ENCODE measurements at regions not wholly inside any gene's neighbourhood (a gene's known extent, or its start where the extent isn't known, plus 50 kb on each side); places are given as distances from the start of the nearest gene placed in this dataset.

DNA sequence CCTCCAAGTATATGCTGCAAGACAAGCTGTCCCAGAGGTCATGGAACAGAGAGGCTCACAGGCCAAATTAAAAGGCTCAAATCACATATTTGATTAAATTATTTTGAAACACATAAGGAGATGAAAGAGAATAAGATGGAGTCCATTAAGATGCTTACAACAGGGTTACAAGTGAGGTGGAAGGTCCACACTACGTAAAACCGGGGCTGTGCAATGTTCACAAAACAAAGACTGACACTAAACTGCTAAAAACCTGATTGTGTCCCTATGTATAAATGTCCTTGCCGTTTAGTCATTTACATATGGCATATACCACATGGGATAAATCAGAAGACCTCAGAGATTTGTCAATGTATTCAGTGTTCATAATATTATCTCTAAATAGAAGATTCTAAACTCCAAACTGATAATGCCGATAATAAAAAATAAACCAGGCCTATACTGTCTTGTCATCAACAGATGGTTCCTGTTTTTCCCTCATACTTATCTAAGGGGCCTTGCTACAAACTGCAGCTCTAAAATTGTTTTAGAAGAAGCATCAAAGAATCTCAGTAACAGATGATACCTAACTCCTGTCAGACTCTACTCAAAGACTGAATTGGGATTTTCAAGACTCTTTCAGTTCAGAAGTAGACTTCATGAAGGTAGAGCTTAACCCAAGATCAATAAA, 51.8 kb upstream of the RIPOR2 start:
- no peak for DNase-seq (ENCODE audit: low read depth)

DNA sequence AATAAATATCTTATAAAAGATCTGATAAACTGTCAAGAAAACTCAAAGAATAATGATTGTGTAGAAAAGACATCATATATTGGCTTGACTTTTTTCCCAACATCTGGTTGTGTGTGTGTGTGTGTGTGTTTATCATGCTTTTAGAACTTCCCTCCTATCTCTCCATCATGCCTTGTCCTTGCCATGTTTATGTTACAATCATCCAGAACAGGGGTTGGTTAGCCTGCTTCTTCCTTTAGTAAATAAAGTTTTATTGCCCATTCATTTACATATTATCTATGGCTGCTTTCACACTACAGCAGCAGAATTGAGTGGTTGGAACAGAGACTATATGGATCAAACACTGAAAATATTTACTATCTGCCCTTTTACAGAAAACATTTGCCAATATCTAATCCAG, 52.8 kb upstream of the RIPOR2 start:
- DNase-seq (ENCODE audit: low read depth), result no peak

DNA sequence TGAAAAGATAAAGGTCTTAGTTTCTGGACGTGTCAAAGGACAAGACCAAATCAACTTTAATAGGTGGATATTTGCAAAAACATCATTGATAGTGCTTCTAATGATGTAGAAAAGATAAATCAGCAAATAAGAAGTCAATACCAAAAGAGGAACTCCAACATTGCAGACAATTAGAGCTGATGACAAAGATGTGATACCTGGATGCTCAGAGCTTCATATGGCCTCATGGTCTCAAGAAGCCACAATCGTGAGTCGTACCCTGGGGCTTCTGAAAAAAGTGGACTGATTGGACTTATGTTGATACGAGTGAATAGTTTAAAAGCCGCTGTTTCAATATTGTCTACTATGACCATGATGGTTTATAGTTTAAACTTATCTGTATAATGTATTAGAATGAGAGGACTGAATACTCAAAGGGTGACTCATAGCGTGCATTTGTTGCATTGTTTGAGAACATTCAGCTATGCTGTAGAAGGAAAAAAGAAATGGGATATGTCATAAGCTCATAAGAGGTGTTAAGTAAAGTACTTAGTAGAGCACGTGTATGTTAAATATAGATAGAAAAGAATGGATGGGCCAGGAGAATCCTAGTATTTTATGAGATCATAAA, 54.6 kb upstream of the RIPOR2 start:
- DNase-seq (ENCODE audit: low read depth), result no peak

DNA sequence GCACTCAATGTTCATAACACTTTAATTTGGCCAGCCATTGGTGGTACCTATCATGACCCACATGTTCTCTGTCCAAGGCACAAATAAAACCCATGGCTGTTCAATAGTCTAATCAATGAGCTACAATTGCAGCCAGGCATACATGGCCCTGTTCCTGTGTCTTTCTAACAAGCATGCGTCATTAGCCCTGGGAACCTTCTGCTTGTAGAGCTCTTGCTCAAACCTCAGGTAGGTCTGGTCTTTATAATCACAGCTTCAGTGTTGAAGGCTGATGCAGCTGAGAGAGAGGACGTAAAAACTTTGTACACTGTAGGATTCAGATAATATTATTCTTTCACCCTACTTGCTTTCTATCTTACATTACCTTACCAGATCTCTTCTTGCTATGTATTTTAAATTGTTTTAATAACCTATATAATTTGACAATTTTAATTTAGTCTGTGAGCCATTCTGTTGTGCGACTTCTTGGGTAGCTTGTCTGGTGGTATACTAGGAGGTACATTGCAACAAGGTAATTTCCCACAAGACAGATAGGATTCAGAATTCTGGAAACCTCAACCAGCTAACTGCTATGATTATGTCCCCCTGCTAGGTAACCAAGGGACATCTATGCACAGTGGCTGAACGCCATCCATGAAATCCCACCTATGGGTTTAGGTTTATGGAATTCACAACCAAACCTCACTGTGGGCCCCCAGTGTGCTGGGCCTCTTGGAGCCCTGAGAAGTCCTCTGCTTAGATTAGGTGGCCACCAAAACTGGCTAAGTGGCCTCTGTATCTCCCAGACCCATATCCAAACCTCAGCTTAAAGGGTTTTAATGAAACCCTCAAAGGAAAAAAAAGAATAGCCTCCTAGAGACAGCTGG, 55.4 kb upstream of the RIPOR2 start:
- no peak for DNase-seq (ENCODE audit: low read depth)

DNA sequence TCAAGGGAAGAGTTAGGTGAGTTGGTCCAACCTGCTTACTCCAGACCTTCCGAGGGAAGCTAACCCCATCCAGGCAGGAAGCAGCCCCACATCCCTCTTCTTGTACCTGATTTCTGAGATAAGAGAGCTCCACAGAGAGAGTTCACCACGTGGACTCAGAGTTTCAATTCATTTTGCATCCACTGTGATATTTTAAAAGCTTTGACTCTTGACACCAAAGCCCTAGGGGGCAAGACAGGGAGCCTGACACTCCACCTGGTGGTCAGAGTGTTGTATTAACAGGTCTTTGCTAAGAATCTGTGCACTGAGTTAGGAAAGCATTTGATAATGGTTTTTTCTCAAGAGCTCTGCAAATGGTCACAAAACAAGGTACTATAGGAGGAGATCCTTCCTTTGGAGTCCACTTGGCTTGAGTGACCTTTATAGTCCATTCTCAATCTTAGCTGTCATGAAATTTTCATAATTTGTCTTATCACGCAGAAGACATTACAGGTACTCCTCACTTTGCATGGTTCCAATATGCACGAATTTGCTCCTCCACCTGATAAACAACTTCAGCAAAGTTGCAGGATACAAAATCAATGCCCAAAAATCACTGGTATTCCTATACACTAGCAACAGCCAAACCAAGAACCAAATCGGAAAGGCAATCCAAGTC, 56.2 kb upstream of the RIPOR2 start:
- peak; percentile 46 for DNase-seq (ENCODE audit: low read depth)

DNA sequence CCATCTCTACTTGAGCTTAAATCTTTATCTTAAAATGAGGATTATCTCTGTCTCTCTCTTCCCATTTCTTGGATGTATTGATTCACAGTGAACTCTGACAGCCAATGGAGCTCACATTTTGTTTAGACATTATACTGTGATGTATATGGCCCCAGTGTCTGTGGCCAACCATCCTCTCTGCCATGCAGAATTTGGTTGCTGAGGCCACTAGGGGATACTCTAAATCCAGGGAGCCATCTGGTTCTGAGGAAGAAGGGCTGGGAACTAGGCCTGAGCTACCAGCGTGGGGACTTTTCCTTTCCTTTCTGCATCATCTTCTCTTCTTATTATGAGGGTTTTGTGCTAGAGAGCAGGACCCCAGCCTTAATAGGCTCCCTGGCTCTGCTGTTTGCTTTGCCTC, 59.1 kb upstream of the RIPOR2 start:
- DNase-seq (ENCODE audit: low read depth), result no peak

DNA sequence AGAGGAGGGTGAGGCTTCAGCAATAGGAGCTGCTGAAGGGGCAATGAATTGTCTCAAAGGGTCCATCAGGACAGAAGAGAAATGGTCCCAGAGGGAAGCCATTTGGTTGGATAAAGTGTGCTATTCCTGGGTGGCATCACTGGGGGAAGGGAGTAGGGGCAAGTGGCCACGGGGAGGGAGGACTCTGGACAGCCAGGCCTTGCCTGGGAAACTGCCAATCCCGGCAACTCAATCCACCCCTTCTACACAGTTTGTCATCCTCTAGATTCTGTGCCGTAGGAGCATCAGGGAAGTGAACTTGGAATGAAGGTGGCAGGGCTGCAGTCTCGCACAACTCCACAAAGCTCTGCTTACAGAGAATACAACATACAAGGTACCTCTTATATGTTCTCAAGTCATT, 59.5 kb upstream of the RIPOR2 start:
- no peak for DNase-seq (ENCODE audit: low read depth)

DNA sequence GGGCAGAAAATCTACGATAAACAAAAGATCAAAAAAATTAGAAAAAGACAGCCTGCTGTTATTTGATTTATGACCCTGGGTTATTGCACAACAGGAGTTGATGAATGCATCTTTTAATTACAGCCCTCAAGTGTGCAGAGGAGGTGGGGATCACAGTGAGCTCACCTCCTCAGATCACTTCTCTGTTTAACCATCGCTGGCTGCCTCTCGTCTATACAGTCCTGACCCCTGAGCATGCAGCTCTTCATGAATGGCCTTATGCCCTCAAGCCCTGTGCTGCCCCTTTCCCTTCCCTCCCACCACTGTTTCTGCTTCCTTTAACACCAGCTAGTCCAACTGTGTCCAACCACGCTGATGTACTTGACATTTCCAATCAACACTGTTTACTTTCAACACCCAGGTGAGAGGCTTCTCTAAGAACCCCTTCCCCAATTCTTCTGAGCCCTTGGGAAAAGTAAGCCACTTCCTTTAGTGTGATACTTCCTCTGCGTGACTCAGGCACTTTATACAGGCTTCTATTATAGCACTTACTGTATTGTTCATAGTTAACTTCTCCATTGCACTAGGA, 60.6 kb upstream of the RIPOR2 start:
- DNase-seq (ENCODE audit: low read depth), result no peak

DNA sequence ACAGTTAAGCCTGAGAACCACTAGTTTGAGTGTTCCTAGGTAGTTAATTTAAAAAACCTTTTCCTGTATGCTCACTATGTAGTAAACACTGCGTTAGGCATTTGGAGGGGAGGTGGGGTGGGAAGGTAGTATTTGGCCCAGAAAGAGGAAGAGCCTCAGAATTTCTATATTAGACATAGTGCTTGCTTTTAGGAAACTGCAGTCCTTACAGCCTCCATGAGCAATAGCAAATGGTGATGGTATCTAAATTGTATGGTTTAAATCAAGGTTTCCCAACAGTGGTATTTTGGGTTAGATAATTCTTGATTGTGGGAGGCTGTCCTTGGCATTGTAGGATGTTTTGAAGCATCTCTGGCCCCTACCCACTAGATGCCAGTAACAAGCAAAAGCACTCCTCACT, 61.5 kb upstream of the RIPOR2 start:
- no peak for DNase-seq (ENCODE audit: low read depth)

DNA sequence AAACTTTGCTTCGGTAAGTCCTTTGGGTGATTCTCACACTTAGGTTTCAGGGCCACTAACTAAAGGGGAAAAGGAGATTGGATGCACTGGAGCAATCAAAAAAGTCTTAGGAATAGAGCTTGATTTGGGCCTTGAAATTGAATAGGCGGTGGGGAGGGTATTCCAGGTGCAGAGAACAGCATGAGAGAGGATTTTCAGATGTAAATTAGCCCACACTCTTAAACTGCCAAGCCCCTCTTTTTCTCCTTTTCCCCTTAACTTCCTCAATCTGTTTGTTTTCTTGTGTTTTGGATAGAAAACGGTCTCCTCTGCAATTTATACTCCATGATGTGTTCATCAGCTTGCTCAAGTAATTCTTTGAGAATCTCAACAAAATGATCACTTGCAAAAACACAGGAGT, 62.1 kb upstream of the RIPOR2 start:
- no peak for DNase-seq (ENCODE audit: low read depth)

DNA sequence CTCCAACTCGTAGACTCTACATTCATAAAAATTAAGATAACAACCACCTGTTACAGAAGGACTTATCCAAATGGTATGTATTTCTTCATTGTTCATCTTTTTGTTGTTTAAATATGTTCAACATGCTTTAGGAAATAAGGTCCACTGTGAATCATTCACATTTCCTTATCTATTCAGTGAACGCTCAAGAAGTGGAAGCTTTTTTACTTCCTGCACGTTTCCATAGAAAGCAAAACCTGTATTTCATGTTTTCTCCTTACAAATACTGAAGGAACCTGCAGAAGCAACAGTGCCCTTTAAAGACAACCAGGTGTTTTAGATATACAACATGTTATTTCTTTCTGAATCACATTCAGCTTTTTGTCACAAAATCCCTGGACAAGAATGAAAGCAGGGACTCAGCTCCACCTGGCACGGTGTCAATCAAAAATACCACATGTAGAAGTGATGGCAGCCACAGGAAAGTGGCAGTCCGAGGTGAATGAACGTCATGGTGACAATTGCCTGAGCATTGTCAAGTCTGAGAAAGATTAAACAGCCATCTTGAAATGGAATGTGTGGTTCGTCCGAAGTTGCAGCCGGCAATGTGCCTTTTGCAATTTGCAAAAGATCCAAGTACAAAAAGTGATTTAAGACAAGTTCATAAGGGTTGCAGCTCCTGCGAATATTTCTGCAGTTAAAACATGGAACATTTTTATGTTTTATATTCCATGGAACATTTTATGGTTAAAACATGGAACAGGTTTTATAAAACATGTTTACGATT, 66.7 kb upstream of the RIPOR2 start:
- no peak for DNase-seq (ENCODE audit: low read depth)

DNA sequence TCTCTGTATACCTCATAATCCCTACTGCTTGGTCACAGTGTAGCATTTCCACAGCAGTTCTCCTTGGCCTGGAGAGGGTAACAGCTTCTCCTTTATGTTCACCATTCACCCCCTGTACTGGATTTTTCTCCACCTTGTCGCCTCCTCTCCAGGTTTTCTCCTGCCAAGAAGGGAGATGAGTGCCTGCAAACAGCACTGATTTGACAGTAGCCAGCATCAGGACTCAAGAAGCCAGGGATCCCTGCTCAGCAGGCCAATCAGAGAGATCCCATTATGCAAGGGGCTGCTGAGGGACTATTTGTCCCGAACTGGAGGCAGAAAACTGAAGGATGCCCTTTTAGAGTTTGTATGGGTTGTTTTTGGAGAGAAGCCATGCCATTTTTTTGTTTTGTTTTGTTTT, 68.6 kb upstream of the RIPOR2 start:
- DNase-seq (ENCODE audit: low read depth), result no peak

DNA sequence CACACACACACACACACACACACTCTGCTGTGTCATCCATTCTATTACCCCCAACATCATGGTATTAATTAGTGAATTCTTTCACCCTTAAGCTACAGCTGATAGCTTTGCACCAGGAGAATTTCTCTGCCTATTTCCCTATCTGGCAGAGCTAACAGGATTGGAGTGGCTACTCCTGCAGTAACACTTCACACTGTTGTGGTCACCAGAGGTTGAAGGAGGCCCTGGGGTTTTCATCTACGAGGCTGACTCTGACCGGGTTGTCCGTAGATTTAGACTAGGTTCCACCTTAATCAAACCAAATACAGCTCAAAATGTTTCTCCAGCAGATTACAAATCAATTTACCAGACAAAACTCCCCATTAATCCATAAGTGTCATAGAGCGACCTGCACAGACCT, 69.2 kb upstream of the RIPOR2 start:
- no peak for DNase-seq (ENCODE audit: low read depth)

DNA sequence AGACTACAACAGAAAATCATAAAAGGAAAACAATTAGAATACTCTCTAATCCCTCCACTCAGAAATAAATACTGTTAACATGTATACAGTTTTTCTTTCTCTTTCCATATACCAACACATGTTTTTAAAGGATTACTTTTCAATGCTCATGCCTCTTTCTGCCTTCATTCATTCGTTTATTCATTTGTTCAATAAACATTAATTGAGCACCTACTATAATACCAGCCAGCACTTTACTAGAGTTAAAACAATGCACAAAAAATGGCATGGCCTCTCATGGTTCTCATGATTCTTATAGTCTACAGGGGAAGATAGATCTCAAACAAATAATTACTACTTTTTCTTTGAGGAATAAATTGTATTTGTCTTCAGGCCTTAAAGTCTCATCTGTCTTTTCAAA, 70.3 kb upstream of the RIPOR2 start:
- no peak for DNase-seq (ENCODE audit: low read depth)

DNA sequence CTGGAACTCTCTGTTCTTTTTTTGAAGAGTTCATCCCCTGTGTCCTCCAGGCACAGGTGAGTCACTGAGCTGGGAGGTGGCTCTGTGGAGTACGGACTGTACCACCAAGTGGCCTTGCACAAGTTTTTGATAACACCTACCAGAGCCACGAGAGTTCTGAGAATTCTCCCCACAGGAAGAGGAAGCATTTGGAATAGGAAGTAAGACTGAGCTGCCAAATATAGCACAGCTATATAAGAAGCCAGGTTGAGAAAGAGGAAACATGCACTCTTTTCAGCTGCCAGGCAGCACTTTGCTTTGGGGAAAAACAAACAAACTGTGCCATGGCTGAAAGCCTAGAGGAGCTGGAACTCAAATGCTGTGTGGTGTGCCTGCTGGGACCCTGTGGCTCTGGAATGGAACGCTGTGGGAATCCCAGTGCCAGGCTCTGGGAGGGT, 70.8 kb upstream of the RIPOR2 start:
- DNase-seq (ENCODE audit: low read depth), result peak; percentile 23

DNA sequence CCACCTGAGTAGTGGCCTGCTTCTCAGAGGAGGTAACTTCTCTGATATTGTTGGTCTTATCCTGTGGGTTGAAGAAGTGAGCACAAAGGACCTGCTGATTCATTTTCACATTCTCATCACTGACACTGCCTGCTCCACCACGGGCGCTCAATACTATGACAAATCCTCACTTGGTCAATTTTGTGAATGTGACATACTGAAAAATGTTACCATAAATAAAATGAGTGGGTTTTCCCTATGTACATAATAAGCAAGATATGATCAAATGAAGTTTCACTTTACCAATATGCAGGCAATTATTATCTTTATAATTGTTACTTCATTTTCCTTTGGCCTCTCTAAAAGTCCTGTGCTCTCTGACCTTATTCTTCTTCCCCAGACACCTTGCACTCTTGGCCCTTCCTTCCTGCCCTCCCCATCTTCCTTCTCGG, 71.5 kb upstream of the RIPOR2 start:
- DNase-seq (ENCODE audit: low read depth), result peak; percentile 30

DNA sequence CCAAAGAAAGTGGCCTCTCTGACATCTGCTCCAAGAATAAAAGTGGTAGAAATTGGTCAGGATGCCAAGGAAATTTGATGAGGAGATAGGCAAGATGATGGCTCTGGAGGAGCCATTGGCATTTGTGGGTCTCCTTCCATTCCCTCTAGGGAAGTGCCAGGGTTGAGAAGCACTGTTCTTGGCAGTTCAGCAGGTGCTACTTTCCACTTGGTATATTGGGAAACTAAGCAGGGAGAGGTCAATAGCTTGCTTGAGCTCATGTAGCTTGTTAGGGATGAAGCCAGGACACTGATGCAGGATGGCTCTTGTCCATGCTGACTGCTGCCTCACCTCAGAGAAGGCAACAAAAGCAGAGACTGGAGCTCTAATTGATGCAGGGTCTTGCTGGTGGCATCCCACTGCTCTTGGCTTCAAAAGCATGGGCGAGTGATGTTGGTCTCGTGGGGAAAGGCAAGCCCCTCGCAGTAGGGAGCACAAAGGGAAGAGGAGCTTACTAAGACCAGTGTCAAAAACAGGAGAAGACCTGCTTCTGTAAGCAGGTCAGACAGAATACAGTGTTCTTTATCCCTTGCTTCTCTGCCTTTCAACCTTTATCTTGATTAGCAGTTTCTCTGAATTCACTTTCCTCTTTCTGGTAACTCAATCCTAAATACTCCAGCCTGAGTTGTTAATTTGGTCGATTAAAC, 73.1 kb upstream of the RIPOR2 start:
- DNase-seq (ENCODE audit: low read depth), result no peak

DNA sequence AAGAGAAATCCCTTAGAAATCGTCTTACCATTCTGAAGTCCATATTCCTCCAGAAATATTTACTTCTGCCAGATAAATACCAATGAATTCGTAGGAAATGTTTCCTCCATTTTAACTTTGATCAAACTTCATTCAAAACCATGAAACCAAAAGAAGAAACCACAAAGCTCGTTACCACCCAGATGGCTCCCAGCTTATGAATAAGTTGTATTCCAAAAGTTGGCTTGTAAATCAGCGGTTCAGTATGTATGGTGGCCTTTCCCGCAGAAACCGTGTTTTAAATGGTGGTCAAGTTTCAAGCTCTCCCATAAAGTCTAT, 73.6 kb upstream of the RIPOR2 start:
- no peak for DNase-seq (ENCODE audit: low read depth)

DNA sequence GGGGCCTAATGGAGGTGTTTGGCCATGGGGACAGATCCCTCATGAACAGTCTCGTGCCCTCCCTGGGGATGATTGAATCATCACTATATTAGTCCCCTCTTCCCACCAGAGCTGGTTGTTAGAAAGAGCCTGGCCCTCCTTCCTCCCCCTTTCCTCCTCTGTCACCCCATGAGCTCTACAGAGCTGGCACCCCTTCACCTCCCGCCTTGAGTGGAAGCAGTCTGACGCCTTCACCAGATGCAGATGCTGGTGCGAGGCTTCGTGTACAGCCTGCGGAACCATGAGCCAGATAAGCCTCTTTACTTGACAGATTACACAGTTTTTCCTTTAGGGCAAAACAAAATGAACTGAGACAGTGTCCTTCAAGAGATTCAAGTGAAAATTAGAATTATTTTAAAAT, 74.4 kb upstream of the RIPOR2 start:
- no peak for DNase-seq (ENCODE audit: low read depth)

DNA sequence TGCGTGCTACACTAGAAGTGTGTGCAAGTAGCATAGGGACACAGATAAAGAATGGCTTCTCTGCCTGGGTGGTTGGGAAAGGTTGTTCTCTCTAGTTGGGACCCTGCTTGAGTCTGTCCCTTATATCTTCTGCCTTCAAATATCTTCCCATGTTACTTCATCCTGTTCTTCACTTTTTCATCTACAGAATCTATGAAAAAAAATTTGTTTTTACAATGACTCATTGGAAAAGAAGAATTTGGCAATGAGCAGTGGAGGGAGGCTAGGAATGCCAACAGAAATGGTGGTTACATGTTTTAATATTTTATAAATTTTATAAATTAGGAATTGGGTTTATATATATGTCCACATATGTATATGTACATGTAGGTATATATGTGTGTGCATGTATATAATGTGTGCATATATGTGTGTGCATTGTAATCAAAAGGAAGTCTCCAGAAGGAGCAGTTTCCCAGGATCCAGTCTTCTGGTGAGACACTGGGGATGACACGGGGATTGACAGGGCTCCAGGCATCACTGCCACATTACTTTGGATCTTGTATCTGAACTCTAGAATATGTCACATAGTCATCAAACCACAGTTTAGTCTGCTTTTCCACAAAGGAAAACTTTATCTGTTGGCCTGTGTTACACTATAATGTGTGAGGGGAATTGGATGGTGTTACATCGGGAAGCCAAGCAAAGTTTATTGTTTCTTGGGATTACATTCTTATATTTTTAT, 75.3 kb upstream of the RIPOR2 start:
- no peak for DNase-seq (ENCODE audit: low read depth)

All from stimulated activated CD8-positive, alpha-beta memory T cell treated with anti-CD3 and anti-CD28 coated beads, Interleukin-4, amount 100 ng/mL, for 24 hours (primary cell).